NCI-H2171 (cell line): ENCODE measurements at regions not wholly inside any gene's neighbourhood (a gene's known extent, or its start where the extent isn't known, plus 50 kb on each side); places are given as distances from the start of the nearest gene placed in this dataset.

Source experiments
- DNase-seq: peaks from one replicate; lab custom pipeline; 2025; lab: John Stamatoyannopoulos, UW

DNA sequence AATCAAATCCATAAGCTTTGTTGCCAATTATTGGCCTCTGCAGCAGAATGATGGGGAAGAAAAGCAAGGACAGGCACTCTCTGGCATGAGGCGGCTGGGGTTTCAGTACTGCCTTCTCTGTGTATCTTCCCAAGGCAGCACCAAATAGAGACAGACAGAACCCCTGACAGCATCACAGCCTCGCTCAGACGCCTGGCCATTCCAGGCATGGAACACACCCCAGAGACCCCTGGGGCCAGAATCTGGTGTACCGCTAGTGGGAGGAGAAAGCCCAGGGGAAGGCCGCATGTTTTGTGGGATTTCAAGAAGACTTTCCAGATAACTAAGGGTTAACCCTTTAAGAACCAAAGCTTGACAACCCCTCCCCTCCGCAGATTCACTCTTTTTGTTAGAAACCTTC lies 282.1 kb downstream of the EN1 start:
- no peak for DNase-seq

DNA sequence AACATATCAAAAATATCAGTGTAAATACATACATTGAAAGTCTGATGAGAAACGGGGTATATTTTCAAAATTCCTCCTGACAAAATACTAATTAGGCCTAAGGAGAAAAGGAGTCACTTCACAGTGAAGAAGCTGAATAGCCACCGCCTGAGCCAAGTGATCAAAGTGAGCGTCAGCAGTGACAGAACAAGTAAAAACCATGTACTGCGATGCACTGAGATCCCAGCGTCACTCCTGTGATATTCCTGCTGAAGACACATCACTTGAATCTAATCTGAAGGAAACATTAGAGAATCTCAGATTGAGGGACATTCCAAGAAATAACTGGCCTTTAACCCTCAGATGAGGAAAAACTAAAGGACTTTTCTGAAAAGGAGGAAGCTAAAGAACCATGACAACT lies 285.3 kb downstream of the EN1 start:
- no peak for DNase-seq

DNA sequence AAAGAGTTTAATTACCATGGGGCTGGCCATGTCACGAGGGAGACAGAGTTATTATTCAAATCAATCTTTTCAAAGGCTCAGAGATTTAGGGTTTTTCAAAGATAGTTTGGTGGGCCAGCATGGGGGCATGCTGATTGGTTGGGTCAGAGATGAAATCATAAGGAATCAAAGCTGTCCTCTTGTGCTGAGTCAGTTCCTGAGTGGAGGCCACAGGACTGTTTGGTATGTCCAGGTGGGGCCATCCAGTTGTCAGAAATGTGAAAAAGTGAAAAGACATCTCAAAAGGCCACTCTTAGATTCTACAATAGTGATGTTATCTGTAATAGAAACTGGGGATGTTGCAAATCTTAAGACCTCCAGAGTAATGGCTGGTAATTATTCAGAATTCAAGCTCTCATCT lies 288.6 kb downstream of the EN1 start:
- no peak for DNase-seq

DNA sequence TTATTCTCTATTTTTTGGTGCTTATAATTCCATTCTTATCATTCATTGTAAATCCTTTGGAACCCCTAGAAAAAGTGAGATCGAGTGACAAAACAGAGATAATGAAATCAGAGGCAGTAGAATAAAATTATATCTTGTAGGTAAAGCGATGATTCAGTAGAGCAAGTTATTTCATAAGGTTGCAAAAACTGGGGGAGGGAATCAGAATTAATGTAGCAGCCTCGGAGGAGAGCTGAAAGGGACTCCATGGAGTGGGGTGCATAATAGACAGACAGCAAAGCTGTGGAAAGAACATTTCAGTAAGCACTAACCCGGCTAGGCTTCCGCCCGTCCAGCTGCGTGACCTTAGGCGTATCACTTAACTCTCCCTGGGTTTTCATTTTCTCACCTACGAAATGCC lies 289.7 kb downstream of the EN1 start:
- DNase-seq: no peak

DNA sequence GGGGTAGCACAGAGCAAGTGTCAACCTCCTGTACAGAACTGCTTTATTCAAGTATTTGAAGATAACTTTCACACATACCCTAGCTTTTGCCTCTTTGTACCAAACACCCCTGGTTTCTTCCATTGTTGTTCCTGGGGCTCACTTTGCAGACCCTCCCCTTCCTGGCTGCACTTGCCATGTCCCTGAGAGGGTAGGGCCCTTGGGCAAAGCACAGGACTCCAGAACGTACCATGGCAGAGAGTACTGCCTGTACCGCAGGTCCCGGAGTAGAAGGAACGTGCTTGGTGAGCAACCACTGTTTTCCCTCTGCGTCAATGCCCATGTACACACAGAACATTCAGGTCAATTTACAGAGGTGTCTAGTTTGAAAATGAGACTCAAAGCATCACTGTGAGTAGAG lies 290.4 kb downstream of the EN1 start:
- no peak for DNase-seq

DNA sequence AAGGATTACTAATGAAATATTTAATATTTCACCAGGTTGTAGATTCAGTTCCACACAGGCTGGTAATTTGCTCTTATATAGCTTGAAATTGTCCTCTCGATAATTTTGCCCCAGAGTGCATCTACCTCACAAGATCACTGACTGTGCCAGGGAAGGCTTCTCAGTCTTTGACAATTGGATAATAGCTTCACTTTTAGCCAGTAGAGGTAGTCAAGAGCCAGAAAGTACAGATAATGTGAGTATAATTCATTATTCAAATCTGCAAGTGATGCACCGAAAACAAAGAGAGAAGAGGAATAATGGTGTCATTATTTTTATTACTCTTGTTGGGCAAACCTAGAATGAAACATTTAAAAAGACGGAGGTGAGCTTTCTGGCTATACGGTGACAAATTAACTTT lies 292.8 kb downstream of the EN1 start:
- no peak for DNase-seq

DNA sequence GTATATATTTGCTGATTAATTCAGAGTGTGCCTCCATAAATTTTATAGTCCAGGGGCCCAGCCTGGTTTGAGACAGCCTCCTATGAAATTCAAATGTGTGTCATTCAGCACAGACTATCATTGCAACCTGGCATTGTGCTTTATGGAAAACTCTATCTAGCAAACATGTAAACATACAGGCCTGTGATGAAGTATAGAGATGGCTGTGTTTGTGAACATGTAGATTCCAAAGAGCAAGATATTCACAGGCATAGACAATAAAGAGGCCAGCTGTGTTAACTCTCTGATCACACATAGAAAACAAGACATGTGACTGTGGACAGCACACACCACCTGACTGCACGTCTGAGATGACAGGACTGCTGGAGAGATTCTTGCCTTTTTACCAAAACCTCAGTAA lies 297.9 kb downstream of the EN1 start:
- DNase-seq: no peak

DNA sequence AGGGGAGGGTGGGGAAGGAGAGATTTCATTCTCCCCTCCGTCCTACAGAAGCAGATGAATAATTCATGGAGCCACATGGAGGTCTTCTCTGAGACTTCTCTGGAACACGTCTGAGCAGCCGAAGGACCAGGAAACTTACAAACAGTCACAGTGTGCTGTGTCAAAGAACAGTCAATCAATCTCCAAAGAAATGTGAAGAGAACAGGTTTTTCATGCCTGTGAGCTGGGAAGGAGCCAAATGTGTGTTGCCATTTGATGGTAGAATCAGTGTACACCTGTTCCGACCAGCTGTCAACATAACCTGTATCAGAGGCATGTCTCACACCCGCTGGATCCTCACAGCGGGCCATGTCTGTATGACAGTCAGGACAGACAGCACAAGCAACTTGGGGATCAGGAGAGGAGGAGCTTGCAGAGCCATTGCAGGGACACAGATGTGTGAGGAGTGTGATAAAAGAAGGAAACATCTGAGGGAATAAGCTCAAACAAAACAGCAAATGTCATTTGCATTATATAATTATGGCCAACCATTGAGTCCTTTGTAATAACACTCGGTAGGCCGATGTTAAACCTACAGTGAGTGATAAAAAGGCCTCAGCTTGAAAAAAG lies 298.5 kb downstream of the EN1 start:
- DNase-seq: no peak

DNA sequence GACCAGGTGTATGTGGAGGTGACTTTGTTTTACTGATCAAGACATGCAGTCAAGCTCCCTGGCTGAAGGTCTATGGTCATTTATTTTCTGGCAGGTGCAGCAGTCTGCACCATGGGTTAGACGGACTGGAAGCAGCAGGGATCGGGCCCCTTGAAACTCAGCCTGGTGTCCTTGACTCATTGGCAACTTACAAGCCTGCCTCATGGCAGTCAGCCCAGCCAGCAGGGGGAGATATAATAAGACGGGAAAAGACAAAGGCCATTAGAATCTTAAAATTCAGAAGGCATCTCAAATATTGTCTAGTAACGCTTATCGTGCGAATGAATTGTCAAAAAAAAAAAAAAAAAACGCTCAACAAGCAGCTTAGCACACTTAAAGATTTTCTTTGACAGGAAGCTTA lies 308.2 kb downstream of the EN1 start:
- DNase-seq: no peak

DNA sequence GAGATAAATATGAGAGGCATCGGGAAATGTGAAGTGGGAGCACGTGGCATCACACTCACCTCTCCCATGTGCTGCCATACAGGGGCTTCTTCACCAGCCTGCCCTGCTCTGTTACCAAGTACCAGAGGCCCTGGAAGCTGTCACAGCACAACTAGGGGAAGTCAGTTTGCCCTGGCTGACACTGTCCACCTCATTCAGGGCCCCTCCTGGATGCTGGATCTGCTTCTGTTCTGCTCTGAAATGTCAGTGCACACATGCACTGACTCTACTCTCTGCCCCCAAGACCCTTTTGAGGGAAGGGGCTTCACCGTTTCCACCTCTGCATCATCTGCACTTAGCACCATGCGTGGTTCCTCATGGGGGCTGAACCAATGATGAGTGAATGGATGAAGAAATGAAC lies 311.1 kb downstream of the EN1 start:
- no peak for DNase-seq

DNA sequence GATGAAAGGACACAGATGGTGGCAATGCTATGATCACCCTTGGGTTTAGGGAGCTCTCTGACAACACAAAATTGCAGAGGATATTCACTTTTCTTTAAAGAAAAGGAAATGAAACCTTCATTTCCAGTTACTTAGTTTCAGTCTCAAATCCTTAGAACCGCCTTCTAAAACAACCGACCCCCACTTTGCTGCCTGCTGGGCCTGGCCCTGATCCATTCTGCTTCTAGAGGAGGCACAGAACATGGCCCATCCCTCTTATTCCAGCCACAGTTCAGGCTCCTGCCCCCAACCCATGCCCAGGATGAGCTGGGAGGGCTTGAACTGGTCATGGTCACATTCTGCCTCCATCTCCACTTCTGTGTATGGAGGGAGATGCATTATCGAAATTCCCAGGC lies 311.6 kb downstream of the EN1 start:
- no peak for DNase-seq

DNA sequence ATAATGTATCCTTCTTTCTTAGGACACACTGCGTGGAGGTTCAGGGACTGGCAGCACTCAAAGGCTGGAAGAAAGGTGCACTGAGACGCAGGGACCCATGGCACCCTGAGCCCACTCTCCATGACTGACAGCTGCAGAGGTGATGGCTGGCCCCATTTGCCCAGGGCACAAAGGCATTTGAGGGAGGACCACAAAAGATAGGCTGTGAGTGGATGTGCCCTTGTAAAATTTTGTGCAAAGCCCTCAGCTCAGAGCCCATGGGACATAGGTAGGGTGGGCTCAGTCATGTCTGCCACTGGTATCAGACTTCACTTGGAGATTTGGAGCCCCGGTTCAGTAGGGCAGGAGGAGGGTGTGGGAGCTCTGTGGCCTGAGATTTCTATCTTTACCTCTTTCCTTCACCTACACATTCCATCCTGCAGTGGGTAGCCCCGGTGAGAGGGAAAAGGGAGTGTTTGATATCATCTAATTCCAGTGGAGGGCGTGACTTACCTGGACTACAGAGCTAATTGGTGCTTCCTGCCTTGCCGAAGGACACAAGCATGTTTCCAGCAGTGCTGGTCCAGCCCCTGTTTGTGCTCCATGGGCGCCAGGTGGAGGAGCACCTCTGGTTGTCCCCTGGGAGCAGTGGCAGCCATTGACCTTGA lies 312.2 kb downstream of the EN1 start:
- DNase-seq: no peak

DNA sequence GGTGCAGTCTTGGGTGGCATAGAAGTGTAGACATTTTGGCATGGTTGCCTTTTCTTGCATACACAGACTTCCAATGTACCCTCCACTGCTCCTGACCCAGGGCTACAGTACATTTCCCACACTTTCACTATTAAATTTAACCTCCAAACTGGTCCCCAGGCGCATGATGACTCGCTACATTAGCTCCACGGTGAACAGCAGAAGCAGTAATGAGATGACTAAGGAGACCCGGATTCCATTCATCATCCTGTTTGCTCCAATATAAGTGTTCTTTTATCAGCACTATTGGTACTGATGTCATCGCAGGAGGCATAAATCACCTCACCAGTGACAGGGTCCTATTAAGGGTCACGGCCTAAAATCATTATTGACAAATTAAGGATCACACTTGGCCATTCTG lies 316.5 kb downstream of the EN1 start:
- no peak for DNase-seq

DNA sequence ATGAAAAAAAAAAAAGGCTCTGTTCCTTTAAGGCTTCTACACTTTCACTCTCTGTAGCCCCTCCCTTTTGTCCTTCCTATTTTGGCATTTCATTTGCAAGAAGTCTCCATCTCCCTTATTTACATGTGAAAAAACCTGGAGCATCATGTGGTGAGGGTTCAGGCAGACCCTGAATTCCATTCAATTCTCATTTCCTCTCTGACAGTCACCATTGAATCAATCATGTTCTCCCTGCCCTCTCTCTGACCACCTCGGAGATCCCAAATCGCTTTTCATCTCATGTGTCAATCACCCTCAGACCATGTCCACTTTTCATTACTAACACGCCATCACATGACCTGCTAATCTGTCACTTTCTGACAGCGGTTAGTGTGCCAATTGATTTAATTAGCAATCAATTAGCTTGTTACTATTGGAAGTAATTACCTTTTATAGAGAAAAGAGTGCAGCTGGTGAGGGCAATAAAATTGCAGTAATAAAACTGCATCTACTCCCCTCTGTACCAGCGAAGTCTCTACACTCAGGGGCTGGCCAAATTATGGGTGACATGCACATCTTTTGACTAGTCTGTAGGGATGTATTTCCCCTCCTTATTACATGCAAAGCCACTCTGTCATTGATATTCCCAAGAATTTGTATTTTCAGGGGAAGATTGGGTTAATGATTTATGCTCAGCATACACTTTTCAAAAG lies 317.4 kb downstream of the EN1 start:
- DNase-seq: no peak

DNA sequence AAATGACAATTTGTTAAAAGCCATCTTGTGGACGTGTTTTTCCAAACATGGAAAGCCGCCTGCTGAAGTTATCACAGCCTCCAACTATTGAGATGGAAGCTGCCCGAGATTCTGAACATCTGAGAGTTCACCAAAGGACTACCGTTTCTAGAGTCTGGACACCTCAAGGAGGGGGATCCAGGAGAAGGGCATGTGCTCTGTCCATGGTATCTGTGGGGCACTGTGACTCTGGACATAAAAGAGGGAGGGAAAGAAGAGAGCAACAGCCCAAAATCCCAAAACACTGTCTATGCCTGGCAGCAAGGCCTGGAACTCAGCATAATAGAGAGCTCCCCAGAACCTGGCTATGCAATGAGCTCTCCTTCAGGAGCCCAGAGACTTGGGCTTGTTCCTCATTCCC lies 319.9 kb downstream of the EN1 start:
- DNase-seq: no peak

DNA sequence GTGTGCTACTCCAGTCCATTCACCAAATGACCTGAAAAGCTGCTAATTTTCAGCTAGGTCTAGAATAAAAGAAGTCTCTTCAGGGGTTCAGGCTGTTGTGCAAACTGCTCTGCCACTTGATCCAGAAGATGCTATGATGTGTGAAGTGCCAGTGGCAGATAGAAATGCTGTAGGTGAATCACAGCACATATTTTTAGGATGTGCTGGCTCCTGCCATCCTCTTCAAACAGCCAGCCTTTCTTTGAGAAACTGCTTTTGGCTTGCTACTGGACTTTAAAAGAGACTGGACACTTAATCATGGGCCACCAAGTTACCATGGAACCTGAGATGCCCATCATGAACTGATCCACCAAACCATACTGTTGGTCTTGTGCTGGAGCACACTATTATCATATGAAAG lies 322.1 kb downstream of the EN1 start:
- no peak for DNase-seq

DNA sequence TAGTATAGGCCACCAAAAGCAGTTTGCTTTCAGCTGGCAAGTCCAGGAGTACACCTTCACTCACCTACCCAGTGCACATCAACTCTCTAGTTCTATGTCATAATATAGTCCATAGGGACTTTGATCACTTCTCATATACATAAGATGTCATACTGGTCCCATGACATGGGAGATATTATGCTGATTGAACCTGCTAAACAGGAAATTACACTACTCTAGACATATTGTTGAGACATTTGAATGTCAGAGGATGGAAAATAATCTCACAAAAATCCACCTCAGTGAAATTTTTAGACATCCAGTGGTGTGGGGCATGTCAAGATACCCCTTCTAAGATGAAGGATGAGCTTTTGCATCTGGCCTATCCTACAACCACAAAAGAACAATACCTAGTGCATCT lies 322.5 kb downstream of the EN1 start:
- no peak for DNase-seq

DNA sequence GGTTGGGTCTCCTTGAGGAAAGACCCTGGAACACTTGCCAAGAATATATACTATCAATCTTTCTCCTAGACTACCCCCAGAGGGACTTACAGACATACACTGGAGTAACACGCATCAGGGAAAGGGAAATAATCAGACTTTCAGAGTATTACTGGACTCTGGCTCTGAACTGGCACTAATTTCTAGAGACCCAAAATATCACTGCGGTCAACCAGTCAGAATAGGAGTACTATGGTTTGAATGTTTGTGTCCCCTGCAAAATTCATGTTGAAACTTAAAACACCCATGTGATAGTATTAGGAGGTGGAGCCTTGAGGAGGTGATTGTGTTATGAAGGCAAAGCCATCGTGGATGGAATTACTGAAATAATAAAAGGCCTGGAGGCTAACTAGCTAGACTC lies 323.7 kb downstream of the EN1 start:
- no peak for DNase-seq

DNA sequence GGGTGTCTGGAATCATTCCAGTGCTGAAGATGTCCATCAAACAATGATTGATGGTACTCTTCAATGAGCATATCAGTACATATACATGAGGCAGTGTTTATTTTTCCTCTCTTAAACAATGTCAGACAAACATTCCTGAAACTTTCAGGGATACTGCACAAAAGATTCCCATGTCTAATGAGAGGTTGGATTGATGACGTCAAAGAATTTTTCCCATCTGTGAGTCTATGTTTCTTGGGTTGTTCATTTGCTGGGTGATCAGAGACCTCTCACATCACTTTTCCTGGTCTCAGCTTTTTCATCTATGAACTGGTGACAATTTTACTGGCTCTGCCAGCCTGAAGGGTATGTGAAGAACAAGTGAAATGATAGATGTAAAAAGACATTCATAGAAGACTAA lies 325.5 kb downstream of the EN1 start:
- no peak for DNase-seq

DNA sequence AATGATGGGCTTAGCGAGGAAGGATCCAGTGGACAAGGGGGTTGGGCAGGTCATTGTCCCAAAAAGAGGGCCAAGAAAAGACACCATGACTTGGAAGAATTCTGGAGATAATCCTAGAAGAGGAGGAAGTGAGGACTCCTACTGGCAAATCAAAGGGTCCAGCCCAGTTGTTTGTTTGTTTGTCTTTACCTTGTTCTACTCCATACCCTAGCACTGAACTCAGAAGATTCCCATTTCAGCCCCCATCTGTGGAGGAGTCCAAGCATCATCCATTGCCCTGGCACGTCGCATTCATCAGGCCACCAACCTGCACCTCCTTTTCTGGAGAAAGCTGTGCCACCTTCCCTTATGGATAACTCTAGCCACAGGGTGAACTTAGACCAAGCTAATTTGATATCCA lies 326.2 kb downstream of the EN1 start:
- DNase-seq: no peak

DNA sequence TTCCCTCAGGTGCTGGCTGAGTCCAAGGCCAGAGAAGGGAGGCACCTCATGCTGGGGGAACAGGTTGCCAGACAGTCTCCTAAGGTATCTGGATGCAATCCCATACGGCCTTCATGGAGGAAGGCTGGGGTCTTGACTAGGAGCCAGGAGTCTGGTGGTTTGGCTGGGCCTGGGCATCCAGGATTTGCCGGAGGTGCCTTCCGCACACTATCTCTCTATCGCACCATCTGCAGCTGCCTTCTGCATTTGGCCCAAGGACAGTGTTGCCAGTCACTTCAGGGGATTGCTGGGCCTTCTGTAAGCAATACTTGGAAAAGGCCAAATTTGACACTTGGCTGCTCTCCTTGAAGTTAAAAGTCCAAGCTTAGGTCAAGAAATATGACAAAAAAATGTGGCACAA lies 327.2 kb downstream of the EN1 start:
- DNase-seq: no peak

DNA sequence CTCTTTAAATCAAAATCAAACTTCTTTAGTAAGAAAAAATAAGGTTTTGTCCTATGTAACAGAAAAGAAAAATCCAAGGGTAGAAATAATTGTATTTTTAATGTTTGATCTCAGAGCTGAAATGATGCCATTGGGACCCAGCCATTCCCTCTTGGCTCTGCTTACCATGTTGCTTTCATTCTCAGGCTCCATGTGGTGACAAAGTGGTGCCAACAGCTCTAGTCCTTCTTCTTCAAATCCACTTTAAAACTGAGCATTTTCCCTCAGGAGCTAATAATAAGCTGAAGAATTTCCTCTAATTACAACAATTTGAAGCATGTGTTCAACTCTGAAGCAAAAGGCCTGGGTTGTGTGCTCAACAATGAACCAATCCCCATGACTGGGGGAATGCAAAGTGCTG lies 327.9 kb downstream of the EN1 start:
- DNase-seq: no peak

DNA sequence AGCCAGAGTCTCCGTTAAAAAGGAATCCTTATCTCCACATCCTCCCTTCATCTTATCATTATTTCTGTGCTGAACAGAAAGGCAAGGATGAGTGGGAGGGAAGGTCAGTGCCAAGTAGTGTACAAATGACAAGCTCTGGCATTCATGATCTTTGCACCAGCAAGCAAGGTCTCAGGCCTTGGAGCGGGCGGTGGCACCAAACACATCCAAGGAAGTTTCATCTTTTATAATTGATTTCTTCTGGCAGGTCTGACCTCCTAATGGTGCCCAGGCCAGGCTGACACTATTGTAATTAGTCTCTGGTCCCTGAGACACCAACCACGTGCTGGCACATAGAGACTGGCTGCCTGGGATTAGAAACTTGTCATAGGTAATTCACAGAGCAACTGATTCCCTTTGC lies 336.6 kb downstream of the EN1 start:
- DNase-seq: no peak
